BLaER1 treated with 17β-estradiol and CSF1 and Interleukin-3, amounts not matched to agents 10 nM and 100 nM (cell line): ENCODE measurements at regions not wholly inside any gene's neighbourhood (a gene's known extent, or its start where the extent isn't known, plus 50 kb on each side); places are given as distances from the start of the nearest gene placed in this dataset.
"Not testable (repeated sequence)": the region's sequence is repeated elsewhere in the genome, so short reads cannot be mapped to it uniquely, and the experiment has no call there.

Source experiments
- H3K27ac ChIP-seq, 11 experiments: shearing (Covaris generic); formaldehyde crosslinking; 2 replicates each; pipeline ENCODE4 v1.8.1; 2022
- H3K27me3 ChIP-seq, 11 experiments: shearing (Covaris generic); formaldehyde crosslinking; 2 replicates each; pipeline ENCODE4 v1.8.1; 2022
- H3K36me3 ChIP-seq, 11 experiments: shearing (Covaris generic); formaldehyde crosslinking; 2 replicates each; pipeline ENCODE4 v1.8.1; 2022
- H3K4me1 ChIP-seq, 10 experiments: shearing (Covaris generic); formaldehyde crosslinking; 2 replicates each; pipeline ENCODE4 v1.8.1; 2022
- H3K4me2 ChIP-seq, 11 experiments: shearing (Covaris generic); formaldehyde crosslinking; 2 replicates each; pipeline ENCODE4 v1.8.1; 2022
- H3K4me3 ChIP-seq, 10 experiments: shearing (Covaris generic); formaldehyde crosslinking; 2 replicates each; pipeline ENCODE4 v1.8.1; 2022
- H3K9ac ChIP-seq, 11 experiments: shearing (Covaris generic); formaldehyde crosslinking; 2 replicates each; pipeline ENCODE4 v1.8.1; 2022
- H3K9me3 ChIP-seq, 11 experiments: shearing (Covaris generic); formaldehyde crosslinking; replicated peaks in 1 of 11; 2 replicates each; pipeline ENCODE4 v1.8.1; 2022
- H4K20me1 ChIP-seq, 11 experiments: shearing (Covaris generic); formaldehyde crosslinking; 2 replicates each; pipeline ENCODE4 v1.8.1; 2022
- Cebpa-rat ChIP-seq, 11 experiments: shearing (Covaris generic); IDR thresholded peaks; 2 replicates each; pipeline ENCODE4 v1.8.1; 2022

DNA sequence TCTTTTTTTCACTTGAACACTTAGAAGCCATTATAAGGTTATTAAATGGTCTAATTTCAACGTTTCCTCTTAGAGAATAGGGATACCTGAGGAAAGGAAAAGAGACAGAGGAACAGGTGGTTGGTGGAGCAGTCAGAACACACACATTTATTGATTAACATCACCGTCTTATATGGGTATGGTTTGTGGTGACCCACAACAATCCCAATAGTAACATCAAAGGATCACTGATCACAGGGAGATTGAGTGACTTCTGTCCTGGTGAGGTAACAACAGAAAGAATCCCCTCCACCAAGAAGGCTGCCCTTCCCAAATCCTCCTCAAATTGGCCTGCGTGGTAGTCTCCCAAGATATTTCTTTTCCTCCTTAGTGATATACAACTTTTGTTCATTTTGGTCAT is 474.0 kb downstream of the PLPP3 start:
- H3K27ac ChIP-seq, result no peak overlapping the region
- H3K4me2 ChIP-seq, result no peak overlapping the region
- no peaks in the 10 kb centered on the region for H3K36me3 ChIP-seq
- H3K4me1 ChIP-seq, result peaks cover 0 to 14% (median 3%) of the 10 kb centered on the region in 10 experiments; a peak in 8 of 20 replicates
- H3K27me3 ChIP-seq, result no peaks in the 10 kb centered on the region
- TF ChIP-seq Cebpa-rat (IDR thresholded peaks at IDR 0.05), result no peak
- no peak overlapping the region for H3K4me3 ChIP-seq
- peaks cover 22 to 37% (median 29%) of the 10 kb centered on the region in 11 experiments for H3K9me3 ChIP-seq
- no peaks in the 10 kb centered on the region for H4K20me1 ChIP-seq
- H3K9ac ChIP-seq, result no peak overlapping the region

DNA sequence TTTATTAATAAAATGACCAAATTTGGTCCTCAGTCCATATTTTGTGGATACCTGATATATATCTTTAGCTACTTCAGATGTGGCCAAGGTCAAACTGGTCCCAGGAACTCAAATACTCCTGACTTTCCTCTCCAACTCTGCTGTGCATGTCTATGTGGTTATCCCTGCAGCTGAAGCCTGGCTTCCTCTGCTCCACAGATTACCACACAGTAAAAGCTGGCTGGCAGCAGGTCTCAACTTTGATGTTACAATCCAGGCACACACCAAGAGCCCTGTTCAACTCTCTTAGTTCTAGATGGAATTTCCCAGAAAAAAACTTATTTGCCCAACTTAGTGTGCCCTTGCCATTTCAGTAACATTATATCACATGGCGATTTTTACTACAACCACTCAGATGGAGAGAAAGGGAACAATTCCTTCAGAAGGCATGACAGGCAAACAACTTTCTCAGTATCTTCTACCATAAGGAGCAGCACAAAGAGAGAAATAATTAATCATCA is 479.5 kb downstream of the PLPP3 start:
- H4K20me1 ChIP-seq, result no peaks in the 10 kb centered on the region

DNA sequence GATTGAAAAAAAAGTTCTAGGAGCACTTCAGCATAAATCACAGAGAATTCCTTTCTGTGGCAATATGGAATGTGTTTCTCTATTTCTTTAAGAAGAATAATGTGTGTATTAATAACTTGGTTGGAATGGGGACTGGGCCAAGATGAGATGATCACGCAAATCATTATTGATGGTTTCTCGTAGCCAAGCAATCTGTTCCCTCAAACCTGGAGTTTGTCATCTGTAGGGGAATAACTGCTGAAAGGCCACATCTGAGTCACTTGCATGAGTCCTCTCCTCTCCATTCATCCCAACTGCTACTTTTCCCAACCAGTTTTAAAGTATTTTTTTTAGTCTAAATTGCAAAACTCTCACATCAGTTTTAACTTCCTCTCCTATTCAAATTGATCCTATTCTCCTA is 480.4 kb downstream of the PLPP3 start:
- Histone ChIP-seq H3K4me2 (no peak overlapping the region), H3K4me1 (peaks cover 0 to 17% (median 0%) of the 10 kb centered on the region in 10 experiments; a peak in 6 of 20 replicates), H3K36me3 (no peaks in the 10 kb centered on the region), H3K27ac (no peak overlapping the region), H3K4me3 (no peak overlapping the region), H3K9me3 (peaks cover 2 to 5% (median 4%) of the 10 kb centered on the region in 11 experiments), H3K27me3 (no peaks in the 10 kb centered on the region), H3K9ac (no peak overlapping the region), H4K20me1 (no peaks in the 10 kb centered on the region)
- no peak for TF ChIP-seq Cebpa-rat (IDR thresholded peaks at IDR 0.05)

More for the DNA sequence above, 479.5 kb downstream of the PLPP3 start:
- no peaks in the 10 kb centered on the region for H3K27me3 ChIP-seq
- H3K4me1 ChIP-seq, result peaks cover 0 to 17% (median 0%) of the 10 kb centered on the region in 10 experiments; a peak in 6 of 20 replicates
- H3K9ac ChIP-seq, result no peak overlapping the region
- no peak for TF ChIP-seq Cebpa-rat (IDR thresholded peaks at IDR 0.05)
- H3K36me3 ChIP-seq, result no peaks in the 10 kb centered on the region
- H3K4me2 ChIP-seq, result no peak overlapping the region
- H3K9me3 ChIP-seq, result peaks cover 10 to 14% (median 13%) of the 10 kb centered on the region in 11 experiments
- H3K4me3 ChIP-seq, result no peak overlapping the region
- no peak overlapping the region for H3K27ac ChIP-seq

DNA sequence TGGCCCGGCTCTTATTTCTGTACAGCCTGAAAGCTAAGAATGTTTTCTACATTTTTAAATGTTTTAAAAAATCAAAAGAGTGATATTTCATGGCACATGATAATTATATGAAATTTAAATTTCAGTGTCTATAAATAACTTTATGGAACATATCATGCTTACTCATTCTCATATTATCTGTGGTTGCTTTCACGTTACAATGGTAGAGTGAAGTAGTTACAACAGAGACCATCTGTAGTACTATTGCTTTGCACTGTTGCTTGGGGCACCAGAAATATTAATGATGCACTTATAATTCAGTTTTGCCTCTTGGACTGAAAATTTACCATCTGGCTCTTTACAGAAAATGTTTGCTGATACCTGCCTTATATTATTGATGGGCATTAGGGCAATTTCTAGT is 481.6 kb downstream of the PLPP3 start:
- no peaks in the 10 kb centered on the region for H3K36me3 ChIP-seq
- H3K27me3 ChIP-seq, result no peaks in the 10 kb centered on the region
- peaks cover 0 to 17% (median 0%) of the 10 kb centered on the region in 10 experiments; a peak in 6 of 20 replicates for H3K4me1 ChIP-seq
- H4K20me1 ChIP-seq, result no peaks in the 10 kb centered on the region
- TF ChIP-seq Cebpa-rat (IDR thresholded peaks at IDR 0.05), result no peak
- H3K27ac ChIP-seq, result no peak overlapping the region
- no peak overlapping the region for H3K4me2 ChIP-seq
- no peak overlapping the region for H3K4me3 ChIP-seq
- H3K9ac ChIP-seq, result no peak overlapping the region
- H3K9me3 ChIP-seq, result no peaks in the 10 kb centered on the region

- Histone ChIP-seq H3K9me3 (no peaks in the 10 kb centered on the region), H3K4me1 (peaks cover 0 to 17% (median 0%) of the 10 kb centered on the region in 10 experiments; a peak in 6 of 20 replicates), H3K9ac (no peak overlapping the region), H3K4me3 (no peak overlapping the region), H4K20me1 (no peaks in the 10 kb centered on the region), H3K4me2 (peak overlapping the region in 3 of 11 experiments; percentile 32 to 69 (median 38); a peak in 5 of 22 replicates), H3K27me3 (no peaks in the 10 kb centered on the region), H3K27ac (no peak overlapping the region), H3K36me3 (no peaks in the 10 kb centered on the region)
- TF ChIP-seq Cebpa-rat (IDR thresholded peaks at IDR 0.05), result peak in 1 of 11 experiments; percentile 20; a peak in 1 of 22 replicates
Observed at GRCh38 chr1:56095696-56096665, 483.4 kb downstream of the PLPP3 start.

GRCh38 chr1:56094168-56094567 is 485.2 kb downstream of the PLPP3 start:
- H3K4me3 ChIP-seq, result no peak overlapping the region
- no peaks in the 10 kb centered on the region for H3K27me3 ChIP-seq
- no peak overlapping the region for H3K9ac ChIP-seq
- no peak overlapping the region for H3K4me2 ChIP-seq
- peaks cover 0 to 2% (median under 1%) of the 10 kb centered on the region in 11 experiments; a peak in 9 of 22 replicates for H3K9me3 ChIP-seq
- no peaks in the 10 kb centered on the region for H3K36me3 ChIP-seq
- H3K27ac ChIP-seq, result no peak overlapping the region
- H3K4me1 ChIP-seq, result peaks cover 0 to 17% (median 0%) of the 10 kb centered on the region in 10 experiments; a peak in 6 of 20 replicates
- no peak for TF ChIP-seq Cebpa-rat (IDR thresholded peaks at IDR 0.05)
- no peaks in the 10 kb centered on the region for H4K20me1 ChIP-seq

DNA sequence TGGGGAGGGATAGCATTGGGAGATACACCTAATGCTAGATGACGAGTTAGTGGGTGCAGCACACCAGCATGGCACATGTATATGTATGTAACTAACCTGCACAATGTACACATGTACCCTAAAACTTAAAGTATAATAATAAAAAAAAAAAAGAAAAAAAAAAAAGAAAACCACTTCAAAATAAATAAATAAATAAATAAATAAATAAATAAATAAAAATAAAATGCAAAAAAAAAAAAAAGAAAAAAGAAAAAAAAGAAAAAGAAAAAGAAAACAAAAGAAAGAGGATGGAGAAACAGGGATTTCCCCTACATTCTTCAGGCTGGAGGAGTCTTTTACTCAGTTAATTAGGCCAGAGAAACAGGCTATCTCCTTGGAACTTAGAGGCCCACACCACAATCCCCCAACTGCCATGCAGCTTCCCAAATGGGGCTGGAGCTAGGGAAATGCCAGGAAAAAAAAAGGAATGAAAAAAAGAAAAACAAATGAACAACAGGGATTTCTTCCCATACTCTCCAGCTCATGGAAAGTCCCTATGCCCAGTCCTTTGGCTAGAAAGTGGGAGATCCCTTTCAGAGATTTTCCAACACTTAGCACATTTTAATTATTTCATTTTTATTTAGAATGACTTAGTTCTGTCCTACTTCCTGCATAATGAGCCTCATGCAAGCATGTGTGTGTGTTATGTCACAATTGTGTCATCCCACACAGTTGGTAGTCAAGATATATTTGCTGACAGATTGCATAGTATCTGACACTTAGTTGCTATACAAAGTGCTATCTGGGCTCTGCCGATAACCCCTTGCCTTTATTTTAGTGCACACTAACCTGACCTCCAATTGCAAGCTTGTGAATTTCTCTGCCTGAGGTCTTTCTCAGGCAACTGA is 486.4 kb downstream of the PLPP3 start:
- Histone ChIP-seq H3K4me2 (no peak overlapping the region), H3K27me3 (no peaks in the 10 kb centered on the region), H3K27ac (no peak overlapping the region), H3K9me3 (peaks cover 0 to 14% (median 11%) of the 10 kb centered on the region in 11 experiments; a peak in 15 of 22 replicates), H3K4me1 (peaks cover 0 to 17% (median 0%) of the 10 kb centered on the region in 10 experiments; a peak in 6 of 20 replicates), H4K20me1 (no peaks in the 10 kb centered on the region), H3K36me3 (no peaks in the 10 kb centered on the region), H3K4me3 (no peak overlapping the region), H3K9ac (no peak overlapping the region)
- TF ChIP-seq Cebpa-rat (IDR thresholded peaks at IDR 0.05), result no peak

DNA sequence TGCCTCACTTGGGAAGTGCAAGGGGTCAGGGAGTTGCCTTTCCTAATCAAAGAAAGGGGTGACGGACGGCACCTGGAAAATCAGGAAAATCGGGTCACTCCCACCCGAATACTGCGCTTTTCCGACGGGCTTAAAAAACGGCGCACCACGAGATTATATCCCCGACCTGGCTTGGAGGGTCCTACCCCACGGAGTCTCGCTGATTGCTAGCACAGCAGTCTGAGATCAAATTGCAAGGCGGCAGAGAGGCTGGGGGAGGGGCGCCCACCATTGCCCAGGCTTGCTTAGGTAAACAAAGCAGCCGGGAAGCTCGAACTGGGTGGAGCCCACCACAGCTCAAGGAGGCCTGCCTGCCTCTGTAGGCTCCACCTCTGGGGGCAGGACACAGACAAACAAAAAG is 489.5 kb downstream of the PLPP3 start:
- not testable (repeated sequence) for H3K27me3 ChIP-seq, H3K4me2 ChIP-seq, H3K9ac ChIP-seq, H3K4me1 ChIP-seq, H3K36me3 ChIP-seq, H3K4me3 ChIP-seq, H4K20me1 ChIP-seq, H3K27ac ChIP-seq
- peaks cover 0 to 20% (median 11%) of the 10 kb centered on the region in 11 experiments; a peak in 15 of 22 replicates for H3K9me3 ChIP-seq

- no peak for TF ChIP-seq Cebpa-rat (IDR thresholded peaks at IDR 0.05)
- H3K9me3 ChIP-seq, result peaks cover 0 to 20% (median 11%) of the 10 kb centered on the region in 11 experiments; a peak in 15 of 22 replicates
- H3K36me3 ChIP-seq, result no peaks in the 10 kb centered on the region
Observed at GRCh38 chr1:56084246-56084645, 495.1 kb downstream of the PLPP3 start.

More at GRCh38 chr1:56084246-56084645, 495.1 kb downstream of the PLPP3 start:
- peaks cover 0 to 21% (median 4%) of the 10 kb centered on the region in 10 experiments; a peak in 9 of 20 replicates for H3K4me1 ChIP-seq
- no peak overlapping the region for H3K27ac ChIP-seq
- no peaks in the 10 kb centered on the region for H4K20me1 ChIP-seq
- H3K4me2 ChIP-seq, result no peak overlapping the region
- H3K4me3 ChIP-seq, result no peak overlapping the region
- H3K27me3 ChIP-seq, result no peaks in the 10 kb centered on the region
- H3K9ac ChIP-seq, result no peak overlapping the region
